ENCODE measurements at regions not wholly inside any gene's neighbourhood (a gene's known extent, or its start where the extent isn't known, plus 50 kb on each side); places are given as distances from the start of the nearest gene placed in this dataset.

GRCh38 chr3:174720717-174721116, 138.4 kb upstream of the NAALADL2 start:
- Histone ChIP-seq H2AFZ (ENCODE audit: low read depth, low read length, severe bottlenecking) (no peak overlapping the region), H3K27ac (ENCODE audit: low read depth, low read length) (no peak overlapping the region), H3F3A (ENCODE audit: insufficient read depth) (no peaks in the 10 kb centered on the region), H3K36me3 (ENCODE audit: low read length) (no peaks in the 10 kb centered on the region), H3K4me3 (ENCODE audit: insufficient read depth, low read length, poor library complexity, severe bottlenecking) (no peak overlapping the region), H4K20me1 (ENCODE audit: low read depth, low read length) (no peaks in the 10 kb centered on the region), H3K27me3 (ENCODE audit: low read length) (no peaks in the 10 kb centered on the region), H3K9me2 (replicated peaks; ENCODE audit: insufficient read depth, low read length) (no peaks in the 10 kb centered on the region), H3K4me2 (ENCODE audit: low read depth, low read length, poor library complexity, severe bottlenecking) (no peak overlapping the region), H3K79me2 (ENCODE audit: insufficient read depth, low read length) (no peaks in the 10 kb centered on the region), H3K9ac (ENCODE audit: low read length) (no peak overlapping the region), H3K9me3 (ENCODE audit: insufficient read depth, low read length) (no peaks in the 10 kb centered on the region)
- TF ChIP-seq CTCF (IDR thresholded peaks at IDR 0.05; ENCODE audit: insufficient read depth, low read length, poor library complexity, severe bottlenecking) (no peak), EZH2phosphoT487 (conservative IDR thresholded peaks at IDR 0.05; ENCODE audit: low read length) (no peak)

- Histone ChIP-seq H3K36me3 (ENCODE audit: low read length) (no peaks in the 10 kb centered on the region), H3K9me3 (ENCODE audit: insufficient read depth, low read length) (no peaks in the 10 kb centered on the region), H3K4me3 (ENCODE audit: insufficient read depth, low read length, poor library complexity, severe bottlenecking) (no peak overlapping the region), H3F3A (ENCODE audit: insufficient read depth) (no peaks in the 10 kb centered on the region), H2AFZ (ENCODE audit: low read depth, low read length, severe bottlenecking) (no peak overlapping the region), H4K20me1 (ENCODE audit: low read depth, low read length) (no peaks in the 10 kb centered on the region), H3K4me2 (ENCODE audit: low read depth, low read length, poor library complexity, severe bottlenecking) (no peak overlapping the region), H3K79me2 (ENCODE audit: insufficient read depth, low read length) (no peaks in the 10 kb centered on the region), H3K9ac (ENCODE audit: low read length) (no peak overlapping the region), H3K27ac (ENCODE audit: low read depth, low read length) (no peak overlapping the region), H3K9me2 (replicated peaks; ENCODE audit: insufficient read depth, low read length) (no peaks in the 10 kb centered on the region), H3K27me3 (ENCODE audit: low read length) (no peaks in the 10 kb centered on the region)
- TF ChIP-seq EZH2phosphoT487 (conservative IDR thresholded peaks at IDR 0.05; ENCODE audit: low read length) (no peak), CTCF (IDR thresholded peaks at IDR 0.05; ENCODE audit: insufficient read depth, low read length, poor library complexity, severe bottlenecking) (no peak)
These were observed 133.8 kb upstream of the NAALADL2 start for GRCh38 chr3:174725303-174725702.

GRCh38 chr3:174737966-174738365, 121.2 kb upstream of the NAALADL2 start:
- Histone ChIP-seq H3K4me3 (ENCODE audit: insufficient read depth, low read length, poor library complexity, severe bottlenecking) (no peak overlapping the region), H4K20me1 (ENCODE audit: low read depth, low read length) (no peaks in the 10 kb centered on the region), H3K9me2 (replicated peaks; ENCODE audit: insufficient read depth, low read length) (no peaks in the 10 kb centered on the region), H3K9me3 (ENCODE audit: insufficient read depth, low read length) (peaks cover 5% of the 10 kb centered on the region; the same call in 1 of the 2 replicates), H3K79me2 (ENCODE audit: insufficient read depth, low read length) (no peaks in the 10 kb centered on the region), H2AFZ (ENCODE audit: low read depth, low read length, severe bottlenecking) (no peak overlapping the region), H3K36me3 (ENCODE audit: low read length) (no peaks in the 10 kb centered on the region), H3K9ac (ENCODE audit: low read length) (no peak overlapping the region), H3K27ac (ENCODE audit: low read depth, low read length) (no peak overlapping the region), H3K4me2 (ENCODE audit: low read depth, low read length, poor library complexity, severe bottlenecking) (no peak overlapping the region), H3F3A (ENCODE audit: insufficient read depth) (no peaks in the 10 kb centered on the region), H3K27me3 (ENCODE audit: low read length) (no peaks in the 10 kb centered on the region)
- TF ChIP-seq CTCF (IDR thresholded peaks at IDR 0.05; ENCODE audit: insufficient read depth, low read length, poor library complexity, severe bottlenecking), result no peak
- TF ChIP-seq EZH2phosphoT487 (conservative IDR thresholded peaks at IDR 0.05; ENCODE audit: low read length), result no peak
